ENCODE measurements at regions not wholly inside any gene's neighbourhood (a gene's known extent, or its start where the extent isn't known, plus 50 kb on each side); places are given as distances from the start of the nearest gene placed in this dataset.

GRCh38 chr22:48161298-48161697 lies 1398.8 kb downstream of the TBC1D22A start:
- no peak for DNase-seq (ENCODE audit: extremely low read depth, insufficient read length)
- Histone ChIP-seq H3K4me3 (replicated peaks; ENCODE audit: low read depth, low read length) (no peak overlapping the region), H3K27me3 (replicated peaks; ENCODE audit: control insufficient read depth, insufficient read depth, low read length) (no peaks in the 10 kb centered on the region), H3K36me3 (ENCODE audit: control insufficient read depth, insufficient read depth, low read length) (no peaks in the 10 kb centered on the region)
- TF ChIP-seq CTCF (IDR thresholded peaks at IDR 0.05; ENCODE audit: insufficient read depth, low read length, poor library complexity, severe bottlenecking), result no peak

- no peak overlapping the region for H3K4me3 ChIP-seq (replicated peaks; ENCODE audit: low read depth, low read length)
- no peak for TF ChIP-seq CTCF (IDR thresholded peaks at IDR 0.05; ENCODE audit: insufficient read depth, low read length, poor library complexity, severe bottlenecking)
- DNase-seq (ENCODE audit: extremely low read depth, insufficient read length), result no peak
- no peaks in the 10 kb centered on the region for H3K36me3 ChIP-seq (ENCODE audit: control insufficient read depth, insufficient read depth, low read length)
- H3K27me3 ChIP-seq (replicated peaks; ENCODE audit: control insufficient read depth, insufficient read depth, low read length), result no peaks in the 10 kb centered on the region
Observed at GRCh38 chr22:48157676-48158075, 1395.2 kb downstream of the TBC1D22A start.

GRCh38 chr22:48156603-48157355 lies 1394.3 kb downstream of the TBC1D22A start:
- no peak for TF ChIP-seq CTCF (IDR thresholded peaks at IDR 0.05; ENCODE audit: insufficient read depth, low read length, poor library complexity, severe bottlenecking)
- no peaks in the 10 kb centered on the region for H3K36me3 ChIP-seq (ENCODE audit: control insufficient read depth, insufficient read depth, low read length)
- DNase-seq (ENCODE audit: extremely low read depth, insufficient read length), result no peak
- no peaks in the 10 kb centered on the region for H3K27me3 ChIP-seq (replicated peaks; ENCODE audit: control insufficient read depth, insufficient read depth, low read length)
- H3K4me3 ChIP-seq (replicated peaks; ENCODE audit: low read depth, low read length), result no peak overlapping the region

- Histone ChIP-seq H3K4me3 (replicated peaks; ENCODE audit: low read depth, low read length) (no peak overlapping the region), H3K27me3 (replicated peaks; ENCODE audit: control insufficient read depth, insufficient read depth, low read length) (no peaks in the 10 kb centered on the region), H3K36me3 (ENCODE audit: control insufficient read depth, insufficient read depth, low read length) (no peaks in the 10 kb centered on the region)
- TF ChIP-seq CTCF (IDR thresholded peaks at IDR 0.05; ENCODE audit: insufficient read depth, low read length, poor library complexity, severe bottlenecking), result no peak
- no peak for DNase-seq (ENCODE audit: extremely low read depth, insufficient read length)
Observed at GRCh38 chr22:48155446-48155845, 1393.0 kb downstream of the TBC1D22A start.

GRCh38 chr22:48154943-48155240 lies 1392.4 kb downstream of the TBC1D22A start:
- no peak for DNase-seq (ENCODE audit: extremely low read depth, insufficient read length)
- Histone ChIP-seq H3K27me3 (replicated peaks; ENCODE audit: control insufficient read depth, insufficient read depth, low read length) (no peaks in the 10 kb centered on the region), H3K4me3 (replicated peaks; ENCODE audit: low read depth, low read length) (no peak overlapping the region), H3K36me3 (ENCODE audit: control insufficient read depth, insufficient read depth, low read length) (no peaks in the 10 kb centered on the region)
- TF ChIP-seq CTCF (IDR thresholded peaks at IDR 0.05; ENCODE audit: insufficient read depth, low read length, poor library complexity, severe bottlenecking), result no peak
